Mucosa of descending colon (tissue), 3 donors: ENCODE measurements at regions not wholly inside any gene's neighbourhood (a gene's known extent, or its start where the extent isn't known, plus 50 kb on each side); places are given as distances from the start of the nearest gene placed in this dataset.

ENCODE experiments used
- ATAC-seq: fragments of 200-7000 bp; cut with Tn5 transposase; one replicate; pipeline ENCODE4 v1.9.1; 2020; ENCODE audit warnings: mild to moderate bottlenecking, moderate library complexity
- DNase-seq, 3 donors: peaks; one replicate each; pipeline ENCODE4 v3.0.0-alpha.2; 2020
- H3K36me3 ChIP-seq: fragments of 200-600 bp; one replicate; pipeline ENCODE4 v1.8.0; 2021; ENCODE audit warnings: low read depth, mild to moderate bottlenecking
- H3K4me1 ChIP-seq: fragments of 200-600 bp; one replicate; pipeline ENCODE4 v1.8.0; 2021; ENCODE audit warnings: low read depth, mild to moderate bottlenecking
- H3K4me3 ChIP-seq: fragments of 200-600 bp; one replicate; pipeline ENCODE4 v1.8.0; 2021; ENCODE audit warnings: mild to moderate bottlenecking
- H3K9me3 ChIP-seq: fragments of 200-600 bp; one replicate; pipeline ENCODE4 v1.8.0; 2021; ENCODE audit warnings: mild to moderate bottlenecking
- CTCF ChIP-seq: fragments of 200-600 bp; IDR thresholded peaks from one replicate; pipeline ENCODE4 v1.8.0; 2022; ENCODE audit warnings: antibody characterized with exemption, mild to moderate bottlenecking
- intact Hi-C, 2 donors: fragments of 100-400 bp; cut with DNase I in 1 of 2; cut with micrococcal nuclease in 1 of 2; formaldehyde crosslinking; loops; one replicate each; pipeline versions ENCODE4 v1.11.0 to v1.11.1; 2022; cut with DNase I, micrococcal nuclease
- donor health status: DM: no; HTN: no; CAD: no; lungs with moderate emphysema.
- donor health status: DM: no; HTN: no; CAD: no.
- donor health status: DM: no; HTN: yes; CAD: no.

- intact Hi-C loops = no loop called here
- Histone ChIP-seq H3K9me3 (no peaks in the 10 kb centered on the region), H3K4me3 (no peak overlapping the region), H3K36me3 (no peaks in the 10 kb centered on the region), H3K4me1 (no peaks in the 10 kb centered on the region)
- DNase-seq (no peak), ATAC-seq (no peak)
- no peak for TF ChIP-seq CTCF
Measured at GRCh38 chr10:28971764-28972163, 294.4 kb downstream of the BAMBI start.

- Histone ChIP-seq H3K4me1 (no peaks in the 10 kb centered on the region), H3K4me3 (no peak overlapping the region), H3K9me3 (no peaks in the 10 kb centered on the region), H3K36me3 (no peaks in the 10 kb centered on the region)
- no peak for TF ChIP-seq CTCF
- ATAC-seq (no peak), DNase-seq (no peak)
- intact Hi-C loops = no loop called here
Measured at GRCh38 chr10:28973309-28973972, 296.1 kb downstream of the BAMBI start.

GRCh38 chr10:28975891-28976531 lies 298.7 kb downstream of the BAMBI start:
- DNase-seq (no peak), ATAC-seq (no peak)
- Histone ChIP-seq H3K4me1 (no peaks in the 10 kb centered on the region), H3K4me3 (no peak overlapping the region), H3K9me3 (no peaks in the 10 kb centered on the region), H3K36me3 (no peaks in the 10 kb centered on the region)
- intact Hi-C loops = no loop called here
- TF ChIP-seq CTCF = no peak

GRCh38 chr10:28977518-28977917 lies 300.2 kb downstream of the BAMBI start:
- H3K9me3 ChIP-seq = no peaks in the 10 kb centered on the region
- no peaks in the 10 kb centered on the region for H3K4me1 ChIP-seq
- ATAC-seq (no peak), DNase-seq (no peak)
- no peaks in the 10 kb centered on the region for H3K36me3 ChIP-seq
- no peak for TF ChIP-seq CTCF
- intact Hi-C loops = no loop called here
- no peak overlapping the region for H3K4me3 ChIP-seq

- Histone ChIP-seq H3K4me1 (no peaks in the 10 kb centered on the region), H3K4me3 (no peak overlapping the region), H3K36me3 (no peaks in the 10 kb centered on the region), H3K9me3 (no peaks in the 10 kb centered on the region)
- no peak for ATAC-seq
- no peak for TF ChIP-seq CTCF
- no peak for DNase-seq
- intact Hi-C loops = no loop called here
Measured at GRCh38 chr10:28980264-28980663, 302.9 kb downstream of the BAMBI start.
